Endometrium (tissue), 2 donors: ENCODE measurements at regions not wholly inside any gene's neighbourhood (a gene's known extent, or its start where the extent isn't known, plus 50 kb on each side); places are given as distances from the start of the nearest gene placed in this dataset.

Source experiments
- FAIRE-seq: peaks from 2 replicates; lab custom pipeline; 2012; peaks lifted over from hg19 to GRCh38; lab: Jason Lieb, UNC
- donor health status: control.
- donor health status: control.

DNA sequence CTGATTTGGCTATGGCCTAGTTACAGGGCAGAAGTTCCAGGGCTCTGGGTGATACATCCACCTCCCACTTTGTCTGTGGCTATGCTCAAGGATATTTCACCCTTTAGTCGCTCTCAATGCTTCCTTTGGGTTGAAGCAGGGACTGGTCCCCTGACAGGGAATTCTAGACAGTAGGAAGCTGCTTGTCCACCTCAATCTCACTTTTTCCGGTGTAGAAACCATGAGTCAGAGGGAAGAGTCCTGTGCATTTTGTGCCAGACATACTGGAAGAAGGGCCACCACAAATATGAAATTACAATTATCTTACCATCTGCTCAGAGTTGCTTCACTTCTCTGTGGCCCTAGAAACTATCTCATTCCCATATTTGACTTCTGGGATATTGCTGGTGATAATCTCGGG lies 413.7 kb upstream of the FAT3 start:
- FAIRE-seq = no peak

DNA sequence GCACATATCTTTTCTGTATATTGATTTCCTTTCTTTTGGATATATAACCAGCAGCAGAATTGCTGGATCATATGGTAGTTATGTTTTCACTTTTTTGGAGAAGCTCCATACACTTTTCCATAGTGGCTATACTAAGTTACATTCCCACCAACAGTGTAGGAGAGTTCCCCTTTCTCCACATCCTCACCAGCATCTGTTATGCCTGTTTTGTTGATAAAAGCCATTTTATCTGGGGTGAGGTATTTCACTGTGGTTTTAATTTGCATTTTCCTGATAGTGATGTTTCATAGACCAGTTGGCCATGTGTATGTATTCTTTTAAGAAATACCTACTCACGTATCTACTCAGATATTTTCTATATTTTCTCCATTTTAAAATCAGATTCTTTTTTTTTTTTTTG lies 419.3 kb upstream of the FAT3 start:
- FAIRE-seq = no peak

DNA sequence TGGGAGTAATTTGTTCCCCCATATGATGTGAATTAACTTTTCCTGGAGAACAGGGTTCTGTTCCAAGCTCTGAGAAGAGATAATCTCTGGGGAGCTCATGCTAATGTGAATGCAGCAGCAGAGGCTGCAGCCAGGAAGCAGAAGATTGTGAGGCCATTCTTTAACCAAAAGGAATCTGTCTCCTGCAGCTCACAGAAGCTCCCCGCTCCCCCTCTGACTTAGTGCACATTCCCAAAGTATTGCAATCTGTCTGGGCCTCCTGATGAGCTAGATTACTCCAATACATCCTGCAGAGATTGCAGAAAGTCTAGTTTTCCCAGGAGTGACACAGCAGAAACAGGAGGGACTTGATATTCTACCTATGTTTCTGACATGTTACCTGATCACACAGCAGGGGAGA lies 420.6 kb upstream of the FAT3 start:
- FAIRE-seq = no peak

DNA sequence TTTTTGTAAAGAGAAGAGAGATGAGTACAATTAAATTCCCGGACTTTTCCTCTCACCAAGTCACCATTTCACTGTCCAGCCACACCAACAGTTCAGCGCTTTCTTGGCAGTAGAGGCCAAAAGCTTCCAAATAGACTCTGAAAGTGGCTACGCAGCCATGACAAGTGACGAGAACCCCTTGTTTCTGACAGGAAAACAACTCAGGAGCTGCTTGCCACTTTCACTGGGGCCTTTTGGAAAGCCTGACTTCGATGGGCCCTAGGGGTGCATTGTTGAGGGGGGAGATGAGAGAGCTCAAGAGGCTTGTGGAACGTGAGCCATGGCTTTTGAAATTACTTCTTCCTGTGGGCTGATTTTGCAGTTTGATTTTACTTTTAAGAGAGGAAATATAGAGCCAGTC lies 422.1 kb upstream of the FAT3 start:
- no peak for FAIRE-seq

DNA sequence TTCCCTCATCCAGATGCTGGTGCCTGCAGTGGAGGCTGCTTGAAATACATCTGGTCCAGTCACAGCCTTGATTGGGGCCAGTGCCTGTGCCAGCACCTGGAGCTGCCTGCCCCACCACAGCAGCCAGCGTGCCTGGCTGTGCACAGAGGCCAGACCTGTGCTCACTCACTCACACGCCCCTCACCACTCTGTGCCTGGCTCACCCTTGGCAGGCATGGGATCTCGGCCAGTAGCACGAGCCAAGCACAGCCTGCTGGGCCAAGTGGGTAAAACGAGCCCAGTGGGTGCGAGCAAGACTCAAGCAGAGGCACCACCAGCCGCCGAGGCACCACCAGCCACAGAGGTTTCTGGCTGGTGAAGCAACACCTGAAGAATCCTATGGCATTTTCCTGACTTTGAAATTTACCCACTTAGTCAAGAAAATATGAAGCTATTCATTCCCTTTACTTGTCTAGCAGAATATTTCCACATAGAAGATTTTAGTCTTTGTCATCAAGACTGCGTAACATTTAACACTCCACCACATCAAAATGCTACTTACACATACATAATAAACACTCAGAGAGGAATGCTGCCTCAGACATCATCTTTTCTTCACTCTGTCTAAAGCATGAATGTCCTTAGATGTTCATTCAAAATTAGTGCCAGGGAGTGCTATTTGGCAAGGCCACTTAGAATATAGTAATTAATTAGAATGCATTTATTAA lies 424.3 kb upstream of the FAT3 start:
- FAIRE-seq = no peak

DNA sequence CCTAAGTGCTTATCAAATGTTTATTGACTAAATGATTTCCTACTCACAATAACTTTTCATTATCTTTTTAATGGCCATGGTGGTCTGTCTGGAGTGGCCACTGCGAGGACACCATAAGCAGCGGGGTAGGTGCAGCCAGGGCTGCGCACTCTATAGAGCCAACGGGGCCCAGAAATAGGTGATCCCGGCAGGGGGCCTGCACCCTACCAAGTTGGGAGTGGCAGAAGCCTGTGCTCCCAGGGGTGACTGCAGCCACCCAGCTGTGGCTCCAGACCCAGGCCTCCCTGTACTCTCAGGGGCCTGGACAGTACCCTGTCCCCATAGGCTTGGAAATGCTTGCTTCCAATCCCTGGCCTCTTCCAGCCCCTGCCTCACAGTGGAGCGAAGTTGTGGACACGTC lies 426.4 kb upstream of the FAT3 start:
- no peak for FAIRE-seq

DNA sequence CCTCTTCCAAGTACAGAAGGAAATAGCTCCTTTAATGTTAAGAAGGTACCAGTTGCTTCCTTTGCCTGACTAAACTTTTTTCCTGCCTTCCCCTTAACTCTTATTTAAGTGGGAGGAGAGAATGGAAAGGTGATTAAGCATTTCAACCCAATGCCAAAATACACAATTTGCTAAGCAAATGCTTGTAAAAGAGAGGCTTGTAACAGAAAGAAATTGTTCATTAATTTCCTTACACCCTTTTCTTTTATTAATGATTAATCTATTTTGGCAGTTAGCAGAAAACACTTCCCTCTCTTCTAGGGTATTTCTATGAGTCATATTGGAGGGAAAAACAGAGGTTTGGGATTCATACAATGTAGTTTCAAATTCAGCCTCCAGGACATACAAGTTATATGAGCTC lies 427.6 kb upstream of the FAT3 start:
- FAIRE-seq = no peak

DNA sequence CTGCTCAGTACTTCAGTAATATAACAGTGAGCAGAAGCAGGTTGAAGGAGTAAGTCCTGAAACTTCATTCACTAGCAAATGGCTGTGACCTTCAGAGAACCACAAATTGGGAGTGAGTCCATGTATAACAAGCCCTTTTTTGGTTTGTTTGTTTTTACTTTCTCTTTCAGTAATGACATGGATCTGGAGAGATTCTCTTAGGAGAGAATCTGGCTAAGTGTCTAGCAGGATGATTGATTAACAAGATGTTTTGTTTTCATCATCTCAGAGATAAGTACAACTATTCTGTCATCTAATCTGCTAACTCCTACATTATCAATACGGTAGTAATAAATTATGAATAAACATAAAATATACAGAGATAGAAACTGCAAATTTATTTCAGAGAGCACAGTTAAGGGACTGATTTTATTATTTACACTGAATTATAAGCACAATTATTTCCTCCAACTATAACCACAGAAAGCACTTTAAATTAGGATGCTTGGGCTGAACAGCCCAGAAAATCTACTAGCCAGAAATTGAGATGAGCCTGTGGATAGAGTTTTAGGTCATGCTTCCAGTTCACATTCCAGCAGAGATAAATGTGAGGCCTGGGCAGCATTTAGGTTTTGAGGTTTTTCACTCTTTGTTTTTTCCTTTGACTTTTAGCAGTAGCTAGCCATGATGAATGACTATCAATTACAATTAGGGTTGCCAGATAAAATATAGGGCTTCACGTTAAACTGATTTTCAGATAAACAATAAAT lies 429.3 kb upstream of the FAT3 start:
- FAIRE-seq = no peak

DNA sequence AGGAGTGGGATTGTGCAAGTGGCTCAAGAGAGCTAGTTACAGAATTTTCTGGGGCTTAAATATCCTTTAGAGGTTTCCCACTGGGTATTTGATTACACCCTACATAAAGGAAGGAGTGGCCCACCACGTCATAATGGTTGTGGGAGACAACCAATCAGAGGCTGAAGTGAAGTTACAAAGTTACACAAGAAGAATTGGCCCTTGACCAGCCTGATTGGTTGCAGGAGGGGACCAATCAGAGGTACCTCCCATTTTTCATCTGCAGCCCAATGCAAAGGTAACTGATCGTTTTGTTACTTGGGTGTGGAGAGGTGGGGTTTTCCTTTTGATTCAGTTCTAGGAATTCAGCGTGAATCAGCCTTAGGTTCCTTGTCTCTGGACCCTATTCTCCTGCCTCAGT lies 430.5 kb upstream of the FAT3 start:
- no peak for FAIRE-seq

DNA sequence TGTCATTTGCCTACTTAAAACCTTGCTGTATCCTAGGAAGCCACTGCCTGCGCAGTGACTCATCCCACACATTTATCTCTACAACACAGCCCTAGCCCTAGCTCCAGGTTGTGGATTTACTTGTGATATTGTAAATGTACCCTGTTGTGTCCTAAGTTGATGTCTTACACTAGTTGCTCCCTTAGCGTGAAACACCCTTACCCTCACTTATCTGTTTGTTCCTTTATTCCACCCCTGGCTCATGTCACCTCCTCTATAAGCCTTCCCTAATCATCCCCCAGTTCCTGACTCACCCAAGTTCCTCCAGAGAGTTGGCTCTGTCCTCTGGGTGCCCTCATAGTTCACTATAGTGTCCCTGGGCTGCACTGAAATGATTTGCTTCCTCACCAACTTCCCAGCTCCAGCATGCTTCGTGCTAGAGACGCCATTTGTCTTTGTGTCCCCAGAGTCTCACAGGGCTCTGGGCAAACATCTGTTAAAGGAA lies 431.8 kb upstream of the FAT3 start:
- FAIRE-seq = no peak

DNA sequence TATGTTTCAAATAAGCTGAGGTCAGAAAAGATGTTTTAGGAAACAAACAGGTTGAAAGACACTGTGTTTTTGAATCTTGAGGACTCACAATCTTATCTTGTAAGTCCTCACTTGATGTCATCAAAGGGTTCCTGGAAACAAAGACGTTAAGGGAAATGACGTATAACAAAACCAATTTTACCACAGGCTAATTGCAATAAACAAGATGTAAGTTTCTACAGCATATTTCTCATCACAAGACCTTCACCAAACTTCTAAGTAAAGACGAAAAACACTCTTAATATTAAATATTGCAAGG lies 433.5 kb upstream of the FAT3 start:
- FAIRE-seq = no peak

DNA sequence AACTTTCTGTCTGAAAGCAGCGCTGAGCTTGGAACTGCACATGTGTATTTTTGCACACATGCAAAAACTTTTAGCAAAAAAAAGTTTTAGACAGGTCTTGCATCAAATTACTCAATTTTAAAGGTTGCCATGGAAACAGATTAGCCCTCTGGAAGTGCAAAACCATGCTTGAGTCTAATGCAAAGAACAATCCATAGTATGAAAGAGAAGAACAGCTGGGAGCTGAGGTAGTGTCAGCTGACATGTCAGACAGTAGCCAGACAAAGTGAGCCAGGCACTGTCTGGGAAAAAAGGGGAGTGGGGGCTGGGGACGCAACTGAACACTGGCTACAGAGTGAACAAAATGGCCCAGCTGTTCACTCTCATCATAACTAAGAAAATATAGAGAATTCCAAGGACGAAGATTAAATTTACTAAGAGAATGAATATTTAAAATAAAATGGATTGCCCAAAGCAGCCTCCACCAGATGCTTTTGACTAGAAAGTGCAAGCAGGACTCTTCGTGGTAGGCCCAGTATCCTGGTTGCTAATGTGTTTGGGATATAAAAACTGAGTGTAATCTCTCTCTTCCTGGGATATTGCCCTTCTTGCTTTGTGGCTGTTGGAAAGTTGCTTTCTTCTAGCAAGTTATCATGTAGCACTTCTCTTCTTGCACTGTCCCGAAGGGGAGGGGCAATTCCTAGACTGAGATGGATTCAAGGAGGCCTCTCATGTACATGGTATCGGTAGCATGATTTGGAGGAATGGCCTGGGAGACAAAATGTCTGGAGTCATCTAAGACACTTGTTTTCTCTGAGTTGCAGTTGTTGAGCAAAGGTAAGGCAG lies 434.1 kb upstream of the FAT3 start:
- FAIRE-seq = no peak

DNA sequence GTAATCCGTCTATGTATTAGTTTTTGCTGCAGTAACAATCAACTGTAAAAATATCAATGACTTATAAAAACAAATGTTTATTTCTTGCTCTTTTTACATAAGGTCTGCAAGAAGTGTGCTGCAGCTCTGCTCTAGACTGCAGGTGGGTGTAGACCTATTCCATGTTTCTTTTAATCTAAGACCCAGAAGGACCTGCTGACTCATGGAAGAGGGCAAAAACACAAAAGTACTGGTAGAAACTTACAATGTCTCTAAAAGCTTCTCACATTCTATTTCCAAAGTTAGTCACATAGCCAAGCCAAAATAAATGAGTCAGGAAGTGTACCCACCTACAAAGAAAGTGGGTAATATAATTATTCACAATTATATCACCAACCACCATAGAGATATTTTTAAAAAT lies 435.9 kb upstream of the FAT3 start:
- FAIRE-seq = no peak

DNA sequence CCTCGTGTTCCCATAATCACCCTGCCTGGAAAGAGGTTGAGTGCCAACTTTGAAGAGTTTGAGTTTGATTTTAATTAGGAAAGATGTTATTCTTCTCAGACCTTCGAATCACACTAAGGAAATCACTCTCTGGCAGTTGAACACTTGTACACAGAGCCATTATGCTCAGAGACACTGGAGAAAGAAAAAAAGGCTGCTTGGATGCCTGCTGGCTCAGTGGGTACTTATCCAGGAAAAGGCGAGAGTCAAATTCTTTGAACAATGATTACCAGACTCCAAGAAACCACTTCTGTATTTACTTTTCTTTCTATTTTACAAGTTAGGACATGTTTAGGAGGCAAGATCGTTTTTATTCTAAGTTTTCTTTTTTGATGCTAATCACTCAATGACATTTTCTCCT lies 438.5 kb upstream of the FAT3 start:
- no peak for FAIRE-seq

DNA sequence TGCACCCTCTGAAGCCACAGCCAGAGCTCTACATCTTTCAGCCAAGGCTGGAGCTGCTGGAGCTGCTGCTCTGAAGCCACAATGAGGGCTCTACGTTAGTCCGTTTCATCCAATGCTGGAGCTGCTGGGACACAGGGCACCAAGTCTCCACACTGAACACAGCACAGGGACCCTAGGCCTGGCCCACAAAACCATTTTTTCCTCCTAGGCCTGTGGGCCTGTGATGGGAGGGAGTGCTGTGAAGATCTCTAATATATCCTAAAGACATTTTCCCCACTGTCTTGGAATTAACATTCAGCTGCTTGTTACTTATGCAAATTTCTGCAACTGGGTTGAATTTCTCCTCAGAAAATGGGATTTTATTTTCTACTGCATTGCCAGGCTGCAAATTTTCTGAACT lies 441.4 kb upstream of the FAT3 start:
- no peak for FAIRE-seq

DNA sequence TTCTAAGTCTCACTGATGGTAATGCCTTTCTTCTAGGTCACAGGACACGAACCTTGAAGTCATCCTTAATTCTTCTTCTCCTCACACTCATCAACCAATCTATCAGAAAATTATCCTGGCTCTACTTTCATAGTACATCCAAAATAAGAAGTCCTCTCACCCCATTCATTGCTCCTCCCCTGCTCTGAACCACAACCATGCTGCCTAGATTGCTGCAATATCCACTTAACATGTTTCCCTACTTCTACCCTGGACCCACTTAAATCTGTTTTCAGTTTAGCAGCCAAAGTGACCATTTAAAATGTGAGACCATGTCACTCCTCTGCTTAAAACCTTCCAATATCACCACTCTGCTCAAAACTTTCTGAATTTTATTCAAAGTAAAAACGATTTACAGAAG lies 445.9 kb upstream of the FAT3 start:
- FAIRE-seq = no peak

DNA sequence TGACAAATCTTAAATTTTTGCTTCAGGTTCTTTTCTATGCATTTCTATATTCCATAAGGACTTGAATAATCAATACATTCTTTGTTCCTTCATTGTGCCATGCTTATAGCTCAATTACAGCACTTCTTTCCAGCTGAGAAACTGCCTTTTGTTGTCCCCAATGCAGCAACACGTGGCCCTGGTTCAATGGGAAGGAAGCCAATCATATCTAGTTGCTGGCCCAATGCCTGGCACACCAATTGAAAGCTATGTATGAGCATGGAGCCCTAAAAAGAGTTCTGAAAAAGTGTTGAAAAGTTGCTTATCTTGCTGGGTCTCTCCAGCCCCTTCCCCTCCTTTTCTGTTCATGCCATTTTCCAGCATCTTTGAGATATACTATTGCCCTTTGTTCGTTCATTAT lies 448.0 kb upstream of the FAT3 start:
- FAIRE-seq = no peak

DNA sequence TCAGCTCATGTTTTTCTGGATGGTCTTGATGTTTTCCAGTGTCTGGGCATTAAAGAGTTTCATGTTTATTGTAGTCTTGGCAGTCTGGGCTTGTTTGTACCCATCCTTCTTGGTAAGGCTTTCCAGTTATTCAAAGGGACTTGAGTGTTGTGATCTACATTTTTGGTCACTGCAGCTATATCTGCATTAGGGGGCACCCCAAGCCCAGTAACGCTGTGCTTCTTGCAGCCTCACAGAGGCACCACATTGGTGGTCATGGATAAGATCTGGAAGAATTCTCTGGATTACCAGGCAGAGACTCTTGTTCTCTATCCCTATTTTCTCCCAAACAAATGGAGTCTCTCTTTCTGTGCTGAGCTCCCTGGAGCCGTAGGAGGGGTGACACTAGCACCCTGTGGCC lies 451.5 kb upstream of the FAT3 start:
- no peak for FAIRE-seq

DNA sequence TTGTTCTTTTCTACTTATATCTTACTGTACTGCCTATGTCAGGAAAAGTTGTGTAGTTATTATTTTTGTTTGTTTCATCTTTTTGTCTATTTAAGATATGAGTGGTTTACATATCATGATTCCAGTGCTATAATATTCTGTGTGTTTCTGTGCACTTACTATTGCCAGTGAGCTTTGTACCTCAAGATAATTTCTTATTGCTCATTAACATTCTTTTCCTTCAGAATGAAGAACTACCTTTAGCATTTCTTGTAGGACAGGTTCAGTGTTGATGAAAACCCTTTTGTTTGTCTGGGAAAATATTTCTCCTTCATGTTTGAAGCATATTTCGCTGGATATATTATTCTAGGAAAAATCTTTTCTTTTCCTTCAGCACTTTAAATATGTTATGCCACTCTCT lies 452.7 kb upstream of the FAT3 start:
- no peak for FAIRE-seq

DNA sequence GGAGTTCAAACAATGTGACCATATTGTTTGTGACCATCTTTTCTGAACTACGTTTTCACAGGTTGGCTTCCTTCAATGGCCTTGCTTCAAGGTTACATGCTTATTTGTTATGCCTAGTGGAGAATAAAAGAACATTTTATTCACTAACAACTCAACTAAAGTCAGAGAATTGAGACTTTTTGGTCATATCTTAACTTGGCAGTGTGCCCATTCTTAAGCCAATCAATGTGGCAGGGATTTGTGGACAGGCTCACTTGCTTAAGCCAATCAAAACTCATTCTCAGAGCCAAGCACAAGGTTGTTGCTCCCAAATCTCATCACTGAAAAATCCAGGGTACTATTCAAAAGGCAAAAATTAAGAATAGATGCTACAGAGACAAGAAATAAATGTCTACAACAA lies 455.8 kb upstream of the FAT3 start:
- FAIRE-seq = no peak

DNA sequence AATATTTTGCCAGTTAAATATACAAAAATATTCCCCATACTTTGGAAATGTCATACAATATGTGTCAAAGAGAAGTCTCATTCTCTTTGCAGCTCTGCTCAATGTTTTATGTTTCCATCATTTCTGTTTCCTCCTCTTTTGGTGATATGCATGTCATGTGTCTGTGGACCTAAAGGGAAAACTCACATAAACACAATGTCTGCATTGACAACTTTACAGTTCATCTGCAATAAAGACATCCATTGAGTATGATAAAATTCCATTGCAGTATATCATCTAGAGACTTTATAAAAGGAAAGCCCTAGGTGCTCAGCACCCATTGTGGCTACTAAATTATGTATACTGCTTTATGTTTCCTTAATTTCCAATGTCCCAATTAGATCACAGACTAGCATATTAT lies 461.3 kb upstream of the FAT3 start:
- no peak for FAIRE-seq

DNA sequence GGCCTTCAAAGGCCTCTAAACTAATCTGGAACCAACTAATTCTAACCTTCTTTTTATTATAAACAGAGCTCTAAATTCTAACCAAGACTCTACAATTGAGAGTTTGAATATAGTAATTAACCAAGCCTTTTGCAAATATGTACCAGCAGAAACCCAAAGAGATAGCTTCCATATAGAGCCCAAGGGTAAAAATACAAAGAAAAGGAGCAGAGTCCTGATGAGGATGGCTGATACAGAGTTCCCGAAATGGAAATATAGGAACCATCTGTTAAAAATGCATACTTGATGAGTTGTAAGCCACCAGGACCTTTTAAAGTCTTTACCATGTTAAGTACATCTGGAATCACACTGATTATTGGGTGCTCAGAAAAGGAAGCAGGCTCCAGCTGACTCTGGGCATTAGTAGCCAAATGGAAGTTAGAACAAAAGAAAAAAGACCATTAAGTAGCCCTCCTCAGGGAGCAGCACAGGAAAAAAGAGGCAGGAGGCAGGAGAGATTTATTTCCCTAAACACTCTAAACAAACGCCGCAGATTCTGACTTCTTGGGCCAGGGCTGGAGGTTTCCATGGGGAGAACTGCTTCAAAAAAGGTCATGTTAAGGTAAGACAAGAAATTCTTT lies 463.1 kb upstream of the FAT3 start:
- FAIRE-seq = no peak
